OCI-LY3 (cell line): ENCODE measurements at regions not wholly inside any gene's neighbourhood (a gene's known extent, or its start where the extent isn't known, plus 50 kb on each side); places are given as distances from the start of the nearest gene placed in this dataset.

Experiments
- EZH2phosphoT487 ChIP-seq: fragments of 200-600 bp; shearing (Covaris generic); IDR thresholded peaks from 2 replicates; pipeline ENCODE4 v1.6.1; 2018; ENCODE audit warnings: antibody characterized with exemption, mixed run types, low read depth
- TF ChIP-seq, protein P1 (sequence below): fragments of 200-600, 300-600 bp; sonication (generic); IDR thresholded peaks from 2 replicates; pipeline ENCODE4 v1.5.1; 2014; ENCODE audit warnings: antibody characterized with exemption, low read length, low read depth

DNA sequence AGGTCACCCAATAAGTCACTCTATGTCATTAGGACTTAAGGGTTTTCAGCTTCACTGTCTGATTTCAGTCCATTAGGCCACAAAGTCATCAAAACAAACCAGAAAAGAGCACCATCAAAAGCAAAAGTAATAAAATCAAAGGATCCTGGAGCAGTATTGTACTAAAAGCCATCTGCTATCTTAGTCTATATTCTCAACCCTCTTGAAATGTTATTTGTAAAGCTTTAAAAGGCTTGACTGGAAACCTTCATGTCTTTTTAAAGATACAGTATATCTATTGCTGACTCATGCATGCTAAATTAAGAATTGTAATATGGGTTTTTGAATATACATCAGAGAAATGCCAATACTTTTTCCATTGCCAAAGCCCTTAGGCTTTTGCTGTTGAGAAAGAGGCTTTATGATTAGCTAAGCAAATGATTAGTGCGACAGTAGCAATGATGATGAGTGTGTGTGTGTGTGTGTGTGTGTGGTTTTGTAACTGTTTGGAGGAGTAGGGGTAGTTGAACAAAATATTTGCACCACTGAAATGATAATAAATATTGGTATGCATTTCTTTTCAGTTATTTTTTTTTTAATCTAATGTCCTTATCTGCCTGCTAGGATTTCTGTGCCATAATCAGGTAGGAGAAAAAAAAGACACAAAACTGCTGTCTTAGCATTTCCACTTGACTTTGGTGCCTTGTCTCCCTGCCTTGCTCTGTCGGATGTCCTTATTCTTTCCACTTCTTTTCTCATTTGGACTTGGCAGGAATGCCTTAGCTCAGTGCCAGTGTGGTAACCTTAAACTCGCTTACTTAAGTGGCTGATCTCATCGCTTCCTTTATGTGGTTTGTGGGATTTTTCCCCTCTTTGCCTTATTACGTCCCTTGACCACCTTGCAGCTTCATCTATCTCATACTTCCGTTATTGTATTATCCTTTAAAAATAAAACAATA is 119.7 kb downstream of the PCDH7 start:
- TF ChIP-seq, protein P1, sequence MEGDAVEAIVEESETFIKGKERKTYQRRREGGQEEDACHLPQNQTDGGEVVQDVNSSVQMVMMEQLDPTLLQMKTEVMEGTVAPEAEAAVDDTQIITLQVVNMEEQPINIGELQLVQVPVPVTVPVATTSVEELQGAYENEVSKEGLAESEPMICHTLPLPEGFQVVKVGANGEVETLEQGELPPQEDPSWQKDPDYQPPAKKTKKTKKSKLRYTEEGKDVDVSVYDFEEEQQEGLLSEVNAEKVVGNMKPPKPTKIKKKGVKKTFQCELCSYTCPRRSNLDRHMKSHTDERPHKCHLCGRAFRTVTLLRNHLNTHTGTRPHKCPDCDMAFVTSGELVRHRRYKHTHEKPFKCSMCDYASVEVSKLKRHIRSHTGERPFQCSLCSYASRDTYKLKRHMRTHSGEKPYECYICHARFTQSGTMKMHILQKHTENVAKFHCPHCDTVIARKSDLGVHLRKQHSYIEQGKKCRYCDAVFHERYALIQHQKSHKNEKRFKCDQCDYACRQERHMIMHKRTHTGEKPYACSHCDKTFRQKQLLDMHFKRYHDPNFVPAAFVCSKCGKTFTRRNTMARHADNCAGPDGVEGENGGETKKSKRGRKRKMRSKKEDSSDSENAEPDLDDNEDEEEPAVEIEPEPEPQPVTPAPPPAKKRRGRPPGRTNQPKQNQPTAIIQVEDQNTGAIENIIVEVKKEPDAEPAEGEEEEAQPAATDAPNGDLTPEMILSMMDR = no peak
- no peak for TF ChIP-seq EZH2phosphoT487
